GM12875 (cell line): ENCODE measurements at regions not wholly inside any gene's neighbourhood (a gene's known extent, or its start where the extent isn't known, plus 50 kb on each side); places are given as distances from the start of the nearest gene placed in this dataset.

Experiments used
- H3K4me3 ChIP-seq: one replicate; pipeline ENCODE4 v1.5.1; 2011; ENCODE audit warnings: low read depth, low read length, control low read depth
- CTCF ChIP-seq: IDR thresholded peaks from 2 replicates; pipeline ENCODE4 v1.5.1; 2011; ENCODE audit warnings: low read depth, mild to moderate bottlenecking, control low read depth, inconsistent platforms, low read length, moderate library complexity, borderline replicate concordance; ENCODE audit not compliant: insufficient read depth

- TF ChIP-seq CTCF: no peak
- no peak overlapping the region for H3K4me3 ChIP-seq
Measured at GRCh38 chr18:40769786-40770185, 1185.2 kb upstream of the PIK3C3 start.

- no peak for TF ChIP-seq CTCF
- H3K4me3 ChIP-seq: no peak overlapping the region
Measured at GRCh38 chr18:40760251-40760650, 1194.8 kb upstream of the PIK3C3 start.

GRCh38 chr18:40754477-40754876, 1200.6 kb upstream of the PIK3C3 start:
- no peak overlapping the region for H3K4me3 ChIP-seq
- no peak for TF ChIP-seq CTCF

GRCh38 chr18:40752316-40752715, 1202.7 kb upstream of the PIK3C3 start:
- H3K4me3 ChIP-seq: no peak overlapping the region

GRCh38 chr18:40751186-40751585, 1203.8 kb upstream of the PIK3C3 start:
- TF ChIP-seq CTCF: no peak
- H3K4me3 ChIP-seq: no peak overlapping the region

More at GRCh38 chr18:40752316-40752715, 1202.7 kb upstream of the PIK3C3 start:
- no peak for TF ChIP-seq CTCF

- H3K4me3 ChIP-seq: no peak overlapping the region
- TF ChIP-seq CTCF: no peak
Measured at GRCh38 chr18:40739029-40739428, 1216.0 kb upstream of the PIK3C3 start.

- TF ChIP-seq CTCF: no peak
- no peak overlapping the region for H3K4me3 ChIP-seq
Measured at GRCh38 chr18:40738321-40738880, 1216.6 kb upstream of the PIK3C3 start.
